Fibroblast of villous mesenchyme (primary cell): ENCODE measurements at regions not wholly inside any gene's neighbourhood (a gene's known extent, or its start where the extent isn't known, plus 50 kb on each side); places are given as distances from the start of the nearest gene placed in this dataset. TPM values are rescaled to one million over a fixed set of nuclear protein-coding genes. Genes with fewer than 3 reads are reported as not detected.

Experiments used
- DNase-seq: peaks from one replicate; pipeline ENCODE4 v3.0.0-alpha.2; 2010; ENCODE audit warnings: low read depth
- H3K4me3 ChIP-seq: 2 replicates; pipeline ENCODE4 v1.5.1; 2011; ENCODE audit warnings: low read depth, mild to moderate bottlenecking, low read length
- CTCF ChIP-seq: IDR thresholded peaks from 2 replicates; pipeline ENCODE4 v1.5.1; 2012; ENCODE audit warnings: low read depth, mild to moderate bottlenecking, low read length; ENCODE audit not compliant: insufficient read depth
- small RNA-seq: library from RNA; depleted of rRNA; stranded (forward); fragments of <200 nt; gene quantifications from one replicate; pipeline ENCODE3, GENCODE V24; 2012

- DNase-seq: no peak
- H3K4me3 ChIP-seq: no peak overlapping the region
- no peak for TF ChIP-seq CTCF
Measured at GRCh38 chr20:57117296-57117695, 149.1 kb downstream of the BMP7 start.

GRCh38 chr20:57118107-57118769, 148.2 kb downstream of the BMP7 start:
- H3K4me3 ChIP-seq: no peak overlapping the region
- DNase-seq: no peak
- TF ChIP-seq CTCF: no peak

Small RNA genes lying in the stretch of these regions (small RNA-seq; reads per million reads assigned to genes)
- gene RNU6-929P: not detected
